Fibroblast of the aortic adventitia (primary cell): ENCODE measurements at regions not wholly inside any gene's neighbourhood (a gene's known extent, or its start where the extent isn't known, plus 50 kb on each side); places are given as distances from the start of the nearest gene placed in this dataset.
"Not testable (repeated sequence)": the region's sequence is repeated elsewhere in the genome, so short reads cannot be mapped to it uniquely, and the experiment has no call there.

Experiments used
- DNase-seq: peaks from one replicate; pipeline ENCODE4 v3.0.0-alpha.2; 2010; ENCODE audit warnings: low read depth
- H3K4me3 ChIP-seq: 2 replicates; pipeline ENCODE4 v1.5.1; 2011; ENCODE audit warnings: low read depth, mild to moderate bottlenecking, control low read depth, low read length, moderate library complexity
- TF ChIP-seq, protein P1 (sequence below): IDR thresholded peaks from 2 replicates; pipeline ENCODE4 v1.5.1; 2011; ENCODE audit warnings: mild to moderate bottlenecking, low read length, control low read depth, inconsistent platforms; ENCODE audit not compliant: insufficient read depth

DNA sequence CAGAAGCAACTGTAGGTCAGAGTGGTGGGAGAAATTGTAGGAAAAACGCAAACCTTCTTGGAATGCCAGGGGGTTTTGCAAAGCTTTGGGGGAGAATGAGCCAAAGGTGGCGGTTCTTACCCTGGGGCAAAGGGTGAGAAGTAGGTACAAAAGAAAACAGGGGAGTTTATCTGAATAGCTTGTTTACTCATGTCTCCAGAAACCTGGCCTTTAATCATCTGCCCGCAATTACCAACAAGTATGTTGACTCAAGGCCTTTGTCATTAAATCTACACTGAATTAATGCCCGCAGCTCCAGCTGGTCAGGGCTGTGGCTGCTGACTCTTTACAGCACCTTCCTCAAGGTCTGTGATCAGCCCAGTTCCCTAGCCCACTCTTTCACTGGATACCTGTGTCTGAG, 320.1 kb downstream of the CBLN1 start:
- H3K4me3 ChIP-seq: no peak overlapping the region
- DNase-seq: no peak

DNA sequence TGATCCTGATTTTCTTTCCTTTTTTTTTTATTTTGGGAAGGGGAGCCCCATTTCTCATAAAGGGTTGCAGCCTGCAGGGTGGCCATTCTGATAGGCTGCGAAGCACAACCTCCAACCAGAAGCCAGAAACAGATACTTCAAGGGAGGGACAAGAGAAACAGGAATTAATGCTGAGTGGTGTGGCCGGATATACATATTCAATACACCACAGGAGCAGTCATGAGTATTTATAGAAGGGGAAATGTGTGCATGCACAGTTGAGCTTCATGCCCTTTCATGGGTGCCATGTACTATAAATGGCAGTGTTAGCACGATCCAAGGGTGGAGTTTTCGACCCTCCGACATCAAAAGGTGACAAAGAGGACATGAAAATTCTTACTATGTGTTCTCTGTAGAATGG, 320.8 kb downstream of the CBLN1 start:
- H3K4me3 ChIP-seq: no peak overlapping the region
- DNase-seq: no peak
- TF ChIP-seq, protein P1, sequence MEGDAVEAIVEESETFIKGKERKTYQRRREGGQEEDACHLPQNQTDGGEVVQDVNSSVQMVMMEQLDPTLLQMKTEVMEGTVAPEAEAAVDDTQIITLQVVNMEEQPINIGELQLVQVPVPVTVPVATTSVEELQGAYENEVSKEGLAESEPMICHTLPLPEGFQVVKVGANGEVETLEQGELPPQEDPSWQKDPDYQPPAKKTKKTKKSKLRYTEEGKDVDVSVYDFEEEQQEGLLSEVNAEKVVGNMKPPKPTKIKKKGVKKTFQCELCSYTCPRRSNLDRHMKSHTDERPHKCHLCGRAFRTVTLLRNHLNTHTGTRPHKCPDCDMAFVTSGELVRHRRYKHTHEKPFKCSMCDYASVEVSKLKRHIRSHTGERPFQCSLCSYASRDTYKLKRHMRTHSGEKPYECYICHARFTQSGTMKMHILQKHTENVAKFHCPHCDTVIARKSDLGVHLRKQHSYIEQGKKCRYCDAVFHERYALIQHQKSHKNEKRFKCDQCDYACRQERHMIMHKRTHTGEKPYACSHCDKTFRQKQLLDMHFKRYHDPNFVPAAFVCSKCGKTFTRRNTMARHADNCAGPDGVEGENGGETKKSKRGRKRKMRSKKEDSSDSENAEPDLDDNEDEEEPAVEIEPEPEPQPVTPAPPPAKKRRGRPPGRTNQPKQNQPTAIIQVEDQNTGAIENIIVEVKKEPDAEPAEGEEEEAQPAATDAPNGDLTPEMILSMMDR: no peak

More for the DNA sequence above, 320.1 kb downstream of the CBLN1 start:
- TF ChIP-seq, protein P1: no peak

DNA sequence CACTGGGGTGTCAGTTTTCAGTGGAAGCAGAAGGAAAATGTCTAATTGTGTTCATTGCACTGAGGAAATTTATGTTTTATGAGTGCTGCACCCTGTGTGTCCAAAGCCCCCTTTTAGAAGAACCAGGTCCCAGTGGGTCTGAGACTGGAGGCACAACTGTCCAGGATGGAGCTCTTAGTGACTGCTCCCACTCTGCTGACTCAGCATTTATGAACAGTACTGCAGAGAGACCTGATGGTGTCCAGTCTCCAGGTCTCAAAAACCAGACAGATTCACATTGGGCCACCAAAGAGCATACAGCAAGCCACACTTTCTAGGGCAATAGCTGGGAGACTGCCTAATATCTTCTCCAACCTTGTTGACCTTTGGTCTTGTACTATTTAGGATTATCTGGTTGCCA, 321.9 kb downstream of the CBLN1 start:
- H3K4me3 ChIP-seq: no peak overlapping the region
- no peak for DNase-seq
- TF ChIP-seq, protein P1: no peak

DNA sequence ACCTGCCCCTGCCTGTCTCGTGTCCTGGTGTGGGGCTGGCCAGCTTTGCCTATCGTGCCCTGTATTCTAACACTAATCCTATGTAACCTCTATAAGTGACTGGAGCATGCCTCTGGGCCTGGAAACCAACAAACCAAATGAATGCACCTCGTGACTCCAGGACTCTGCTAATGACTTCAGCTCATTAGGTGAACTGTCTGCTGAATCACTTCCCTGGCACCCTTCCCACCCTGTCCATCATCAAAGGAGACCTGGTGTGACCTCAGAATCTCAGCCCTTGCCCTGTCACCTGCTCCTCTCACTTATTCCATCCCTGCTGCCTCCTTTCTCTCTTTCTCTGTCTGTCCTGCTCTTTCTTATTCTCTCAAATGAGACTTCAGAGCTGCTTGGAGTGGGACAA, 322.4 kb downstream of the CBLN1 start:
- TF ChIP-seq, protein P1: no peak
- no peak overlapping the region for H3K4me3 ChIP-seq
- DNase-seq: no peak

DNA sequence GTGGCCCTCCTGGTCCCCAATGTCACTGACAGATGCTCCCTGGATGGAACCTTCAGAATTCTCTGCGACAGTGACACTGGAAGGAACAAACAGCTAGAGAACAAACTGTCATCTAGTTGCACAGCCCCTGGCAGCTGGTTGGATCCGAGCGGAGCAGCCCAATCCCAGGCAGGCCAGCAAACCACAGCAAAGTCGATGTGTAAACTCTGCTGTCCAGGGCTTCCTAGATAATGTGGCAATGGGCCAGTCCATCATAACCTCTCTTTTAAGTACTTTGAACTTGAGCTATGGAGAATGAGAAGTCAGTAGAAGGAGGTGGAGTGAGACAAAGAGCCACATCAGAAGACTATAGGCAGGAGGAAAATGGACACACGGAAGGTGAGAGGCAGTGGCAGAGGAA, 323.0 kb downstream of the CBLN1 start:
- TF ChIP-seq, protein P1: no peak
- no peak overlapping the region for H3K4me3 ChIP-seq
- DNase-seq: no peak

DNA sequence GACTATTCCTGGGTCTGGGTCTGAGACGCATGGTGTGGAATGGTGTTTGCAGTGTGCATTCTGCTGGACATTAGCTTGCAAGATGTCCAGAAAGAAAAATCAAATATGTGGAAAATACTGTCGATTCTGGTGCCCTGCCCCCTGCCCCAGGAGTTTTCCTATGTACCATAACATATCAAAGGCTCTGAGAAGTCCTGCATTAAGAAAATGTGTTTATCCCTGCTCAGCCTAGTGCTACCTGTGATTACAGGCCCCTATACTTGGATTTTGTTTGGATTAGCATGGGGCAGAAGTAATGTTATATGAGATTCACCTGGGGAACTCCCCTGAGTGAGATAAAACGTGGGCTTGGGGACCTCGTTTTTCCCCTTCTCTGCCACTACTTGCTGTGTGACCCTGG, 325.0 kb downstream of the CBLN1 start:
- no peak for DNase-seq
- TF ChIP-seq, protein P1: no peak
- H3K4me3 ChIP-seq: no peak overlapping the region

DNA sequence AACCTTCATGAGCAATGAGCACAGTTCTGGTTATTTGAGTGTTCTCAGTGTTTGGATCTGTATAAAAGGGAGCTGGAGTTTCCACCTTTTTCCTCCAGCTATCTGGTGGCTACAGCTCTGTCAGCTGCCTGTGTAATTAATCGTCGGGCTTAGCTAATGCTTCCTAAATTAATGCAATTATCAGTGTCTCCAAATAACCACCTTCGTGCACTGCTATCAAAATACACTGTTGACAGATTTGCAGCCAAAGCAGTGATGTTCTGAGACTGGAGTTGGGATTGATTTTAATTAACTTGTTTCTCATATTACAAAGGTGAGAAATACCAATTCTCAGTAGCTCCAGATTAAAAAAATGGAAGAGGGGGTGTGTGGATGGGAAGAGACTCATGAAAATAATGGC, 325.8 kb downstream of the CBLN1 start:
- DNase-seq: no peak
- no peak overlapping the region for H3K4me3 ChIP-seq
- TF ChIP-seq, protein P1: no peak

DNA sequence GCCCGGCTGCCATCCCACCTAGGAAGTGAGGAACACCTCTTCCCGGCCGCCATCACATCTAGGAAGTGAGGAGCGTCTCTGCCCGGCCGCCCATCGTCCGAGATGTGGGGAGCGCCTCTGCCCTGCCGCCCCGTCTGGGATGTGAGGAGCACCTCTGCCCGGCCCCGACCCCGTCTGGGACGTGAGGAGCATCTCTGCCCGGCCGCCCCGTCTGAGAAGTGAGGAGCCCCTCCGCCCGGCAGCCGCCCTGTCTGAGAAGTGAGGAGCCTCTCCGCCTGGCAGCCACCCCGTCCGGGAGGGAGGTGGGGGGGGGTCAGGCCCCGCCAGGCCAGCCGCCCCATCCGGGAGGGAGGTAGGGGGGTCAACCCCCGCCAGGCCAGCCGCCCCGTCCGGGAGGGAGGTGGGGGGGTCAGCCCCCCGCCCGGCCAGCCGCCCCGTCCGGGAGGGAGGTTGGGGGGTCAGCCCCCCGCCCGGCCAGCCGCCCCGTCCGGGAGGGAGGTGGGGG, 330.0 kb downstream of the CBLN1 start:
- H3K4me3 ChIP-seq, DNase-seq: not testable (repeated sequence)
